SK-N-SH (cell line): ENCODE measurements at regions not wholly inside any gene's neighbourhood (a gene's known extent, or its start where the extent isn't known, plus 50 kb on each side); places are given as distances from the start of the nearest gene placed in this dataset.

Source experiments
- CHD2 ChIP-seq: fragments of 150-350 bp; IDR thresholded peaks from 2 replicates; pipeline ENCODE4 v1.6.1; 2018; ENCODE audit warnings: low read length; ENCODE audit not compliant: partially characterized antibody
- EZH2phosphoT487 ChIP-seq: fragments of 200-600 bp; sonication (generic); IDR thresholded peaks from 2 replicates; pipeline ENCODE4 v1.6.1; 2017; ENCODE audit warnings: low read depth, mixed run types, mild to moderate bottlenecking, antibody characterized with exemption, moderate library complexity, borderline replicate concordance
- GABPA ChIP-seq: IDR thresholded peaks from 2 replicates; pipeline ENCODE4 v1.4.0; 2012; ENCODE audit warnings: low read depth, mild to moderate bottlenecking
- GATA2 ChIP-seq: sonication (generic); formaldehyde crosslinking; IDR thresholded peaks from 2 replicates; pipeline ENCODE4 v1.5.0; 2020; ENCODE audit warnings: mild to moderate bottlenecking, missing genetic modification reagents
- POLR2AphosphoS5 ChIP-seq: IDR thresholded peaks from 2 replicates; pipeline ENCODE4 v1.6.1; 2012; ENCODE audit warnings: low read depth, low read length
- RAD21 ChIP-seq: IDR thresholded peaks from 2 replicates; pipeline ENCODE4 v1.6.1; 2012; ENCODE audit warnings: mild to moderate bottlenecking, low read length
- RFX5 ChIP-seq: IDR thresholded peaks from 2 replicates; pipeline ENCODE4 v1.6.1; 2012; ENCODE audit warnings: mild to moderate bottlenecking, improper control_type of control experiment, low read length
- SMC3 ChIP-seq: IDR thresholded peaks from 2 replicates; pipeline ENCODE4 v1.6.1; 2012; ENCODE audit warnings: low read depth, low read length, improper control_type of control experiment
- TF ChIP-seq, protein P1 (sequence below): fragments of 200-600 bp; sonication (generic); IDR thresholded peaks from 2 replicates; pipeline ENCODE4 v1.6.1; 2017; ENCODE audit warnings: antibody characterized with exemption, mild to moderate bottlenecking, moderate library complexity
- TF ChIP-seq, protein P2 (sequence below): fragments of 150-350 bp; IDR thresholded peaks from 2 replicates; pipeline ENCODE4 v1.6.1; 2017; ENCODE audit warnings: antibody characterized with exemption, low read length, low read depth, borderline replicate concordance
- TF ChIP-seq, protein P3 (sequence below): IDR thresholded peaks from 2 replicates; pipeline ENCODE4; 2012

- no peak for TF ChIP-seq CHD2
- TF ChIP-seq, protein P1, sequence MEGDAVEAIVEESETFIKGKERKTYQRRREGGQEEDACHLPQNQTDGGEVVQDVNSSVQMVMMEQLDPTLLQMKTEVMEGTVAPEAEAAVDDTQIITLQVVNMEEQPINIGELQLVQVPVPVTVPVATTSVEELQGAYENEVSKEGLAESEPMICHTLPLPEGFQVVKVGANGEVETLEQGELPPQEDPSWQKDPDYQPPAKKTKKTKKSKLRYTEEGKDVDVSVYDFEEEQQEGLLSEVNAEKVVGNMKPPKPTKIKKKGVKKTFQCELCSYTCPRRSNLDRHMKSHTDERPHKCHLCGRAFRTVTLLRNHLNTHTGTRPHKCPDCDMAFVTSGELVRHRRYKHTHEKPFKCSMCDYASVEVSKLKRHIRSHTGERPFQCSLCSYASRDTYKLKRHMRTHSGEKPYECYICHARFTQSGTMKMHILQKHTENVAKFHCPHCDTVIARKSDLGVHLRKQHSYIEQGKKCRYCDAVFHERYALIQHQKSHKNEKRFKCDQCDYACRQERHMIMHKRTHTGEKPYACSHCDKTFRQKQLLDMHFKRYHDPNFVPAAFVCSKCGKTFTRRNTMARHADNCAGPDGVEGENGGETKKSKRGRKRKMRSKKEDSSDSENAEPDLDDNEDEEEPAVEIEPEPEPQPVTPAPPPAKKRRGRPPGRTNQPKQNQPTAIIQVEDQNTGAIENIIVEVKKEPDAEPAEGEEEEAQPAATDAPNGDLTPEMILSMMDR = no peak
- TF ChIP-seq POLR2AphosphoS5 = no peak
- TF ChIP-seq SMC3 = no peak
- TF ChIP-seq EZH2phosphoT487 = no peak
- TF ChIP-seq GATA2 (CRISPR knock-in tag) = no peak
- TF ChIP-seq, protein P2, sequence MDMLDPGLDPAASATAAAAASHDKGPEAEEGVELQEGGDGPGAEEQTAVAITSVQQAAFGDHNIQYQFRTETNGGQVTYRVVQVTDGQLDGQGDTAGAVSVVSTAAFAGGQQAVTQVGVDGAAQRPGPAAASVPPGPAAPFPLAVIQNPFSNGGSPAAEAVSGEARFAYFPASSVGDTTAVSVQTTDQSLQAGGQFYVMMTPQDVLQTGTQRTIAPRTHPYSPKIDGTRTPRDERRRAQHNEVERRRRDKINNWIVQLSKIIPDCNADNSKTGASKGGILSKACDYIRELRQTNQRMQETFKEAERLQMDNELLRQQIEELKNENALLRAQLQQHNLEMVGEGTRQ = no peak
- no peak for TF ChIP-seq GABPA
- TF ChIP-seq RFX5 = no peak
- TF ChIP-seq, protein P3, sequence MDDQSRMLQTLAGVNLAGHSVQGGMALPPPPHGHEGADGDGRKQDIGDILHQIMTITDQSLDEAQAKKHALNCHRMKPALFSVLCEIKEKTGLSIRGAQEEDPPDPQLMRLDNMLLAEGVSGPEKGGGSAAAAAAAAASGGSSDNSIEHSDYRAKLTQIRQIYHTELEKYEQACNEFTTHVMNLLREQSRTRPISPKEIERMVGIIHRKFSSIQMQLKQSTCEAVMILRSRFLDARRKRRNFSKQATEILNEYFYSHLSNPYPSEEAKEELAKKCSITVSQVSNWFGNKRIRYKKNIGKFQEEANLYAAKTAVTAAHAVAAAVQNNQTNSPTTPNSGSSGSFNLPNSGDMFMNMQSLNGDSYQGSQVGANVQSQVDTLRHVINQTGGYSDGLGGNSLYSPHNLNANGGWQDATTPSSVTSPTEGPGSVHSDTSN = no peak
- no peak for TF ChIP-seq RAD21
Observed at GRCh38 chr1:96901783-96902363, 180.3 kb downstream of the PTBP2 start.
